ENCODE measurements at regions not wholly inside any gene's neighbourhood (a gene's known extent, or its start where the extent isn't known, plus 50 kb on each side); places are given as distances from the start of the nearest gene placed in this dataset.

DNA sequence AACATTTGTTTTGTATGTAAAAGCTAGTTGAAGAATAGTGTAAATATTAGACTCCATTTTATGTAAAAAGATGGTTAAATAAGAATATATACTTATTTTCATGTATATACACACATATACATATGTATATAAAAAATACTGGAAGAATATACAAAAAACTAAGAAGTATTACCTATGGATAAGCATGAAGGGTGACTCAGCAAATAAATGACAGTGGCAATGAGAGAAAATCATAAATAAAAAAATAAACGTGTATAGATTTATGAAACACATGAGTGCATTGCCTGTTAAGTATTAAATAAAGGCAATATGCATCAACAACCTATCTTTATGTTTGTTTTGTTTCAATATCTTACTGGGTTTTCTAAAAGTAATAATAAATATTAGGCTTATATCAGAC is 435.3 kb downstream of the CYLC2 start:
- FAIRE-seq: no peak

DNA sequence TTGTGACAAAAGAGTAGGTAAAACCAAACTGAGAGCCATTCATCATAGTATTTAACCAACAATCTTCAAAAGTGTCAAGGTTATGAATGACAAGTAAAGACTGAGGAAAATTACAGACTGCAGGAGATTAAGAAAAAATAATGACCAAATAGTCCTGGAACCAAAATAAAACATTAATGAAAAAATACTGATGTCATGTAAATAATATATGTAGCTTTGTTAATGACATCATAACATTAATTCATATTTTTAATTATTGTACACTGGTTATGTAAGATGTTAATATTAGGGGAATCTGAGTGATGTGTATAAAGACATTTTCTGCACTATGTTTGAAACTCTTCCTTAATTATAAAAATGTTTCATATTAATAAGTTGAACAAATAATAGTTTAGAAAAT is 436.7 kb downstream of the CYLC2 start:
- no peak for DNase-seq (ENCODE audit: insufficient read length)
- FAIRE-seq: no peak
- no peak for TF ChIP-seq POLR2A (IDR thresholded peaks at IDR 0.05; ENCODE audit: low read depth, low read length)
- no peak for TF ChIP-seq POLR2AphosphoS5 (IDR thresholded peaks at IDR 0.05; ENCODE audit: low read depth, low read length)
- TF ChIP-seq TAF1 (IDR thresholded peaks at IDR 0.05; ENCODE audit: borderline replicate concordance, low read depth, low read length): no peak

More for the DNA sequence above, 435.3 kb downstream of the CYLC2 start:
- TF ChIP-seq POLR2A (IDR thresholded peaks at IDR 0.05; ENCODE audit: low read depth, low read length): no peak
- no peak for TF ChIP-seq TAF1 (IDR thresholded peaks at IDR 0.05; ENCODE audit: borderline replicate concordance, low read depth, low read length)
- no peak for TF ChIP-seq POLR2AphosphoS5 (IDR thresholded peaks at IDR 0.05; ENCODE audit: low read depth, low read length)
- no peak for DNase-seq (ENCODE audit: insufficient read length)

DNA sequence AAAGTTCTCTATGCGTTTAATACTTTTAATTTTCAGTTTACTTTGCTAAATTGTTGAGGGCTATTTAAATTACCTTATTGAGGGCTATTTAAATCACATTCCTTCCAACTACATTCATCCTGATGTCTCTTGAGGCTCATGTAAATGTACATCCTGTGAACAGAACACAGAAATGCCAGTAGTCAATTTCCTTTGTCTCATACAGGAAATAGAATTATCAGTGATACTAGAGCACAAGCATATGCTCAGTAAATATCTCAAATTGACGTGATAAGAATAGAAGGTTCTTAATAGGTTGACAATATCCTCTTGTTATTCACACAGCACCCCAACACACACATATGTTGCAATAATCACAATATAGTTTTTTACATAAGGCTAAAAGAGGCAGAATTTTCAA is 449.0 kb downstream of the CYLC2 start:
- FAIRE-seq (no peak), DNase-seq (ENCODE audit: insufficient read length) (no peak)
- TF ChIP-seq TAF1 (IDR thresholded peaks at IDR 0.05; ENCODE audit: borderline replicate concordance, low read depth, low read length): no peak
- TF ChIP-seq POLR2AphosphoS5 (IDR thresholded peaks at IDR 0.05; ENCODE audit: low read depth, low read length): no peak
- TF ChIP-seq POLR2A (IDR thresholded peaks at IDR 0.05; ENCODE audit: low read depth, low read length): no peak

DNA sequence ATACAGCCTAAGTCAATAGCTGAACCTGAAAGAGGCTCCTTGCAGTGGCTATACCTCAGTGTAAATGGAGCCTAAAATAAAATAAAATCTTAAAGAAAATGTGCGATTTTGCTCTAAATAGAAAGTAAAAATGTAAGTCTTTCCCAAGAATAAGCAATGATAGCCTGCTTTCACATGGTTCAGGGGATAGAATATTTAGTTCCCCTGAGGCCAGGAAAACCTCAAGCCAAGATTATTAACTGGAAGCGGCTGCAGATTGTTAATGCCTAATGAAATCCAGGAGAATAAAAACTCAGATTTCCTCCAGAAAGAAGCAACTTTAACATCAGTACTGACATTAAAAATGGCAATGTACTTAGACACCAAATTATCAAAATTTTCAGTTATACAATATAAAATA is 463.7 kb downstream of the CYLC2 start:
- DNase-seq (ENCODE audit: insufficient read length) (no peak), FAIRE-seq (no peak)
- TF ChIP-seq TAF1 (IDR thresholded peaks at IDR 0.05; ENCODE audit: borderline replicate concordance, low read depth, low read length): no peak
- no peak for TF ChIP-seq POLR2AphosphoS5 (IDR thresholded peaks at IDR 0.05; ENCODE audit: low read depth, low read length)
- TF ChIP-seq POLR2A (IDR thresholded peaks at IDR 0.05; ENCODE audit: low read depth, low read length): no peak

DNA sequence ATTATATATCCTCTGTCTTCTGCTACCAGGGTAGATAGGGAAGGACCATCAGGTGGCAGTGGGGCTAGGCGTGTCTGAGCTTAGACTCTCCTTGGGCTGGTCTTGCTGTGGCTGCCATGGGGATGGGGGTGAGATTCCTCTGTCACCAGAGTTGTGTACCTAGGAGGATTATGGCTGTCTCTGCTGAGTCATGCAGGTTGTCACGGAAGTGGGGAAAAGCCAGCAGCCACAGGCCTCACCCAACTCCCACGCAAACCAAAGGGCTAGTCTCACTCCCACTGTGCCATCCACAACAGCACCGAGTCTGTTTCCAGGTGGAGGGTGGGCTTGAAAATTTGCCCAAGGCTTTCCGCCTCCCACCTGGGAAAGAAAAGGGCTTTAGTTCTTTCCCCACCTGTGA is 476.1 kb downstream of the CYLC2 start:
- DNase-seq (ENCODE audit: insufficient read length): no peak
- TF ChIP-seq TAF1 (IDR thresholded peaks at IDR 0.05; ENCODE audit: borderline replicate concordance, low read depth, low read length) (no peak), POLR2AphosphoS5 (IDR thresholded peaks at IDR 0.05; ENCODE audit: low read depth, low read length) (no peak), POLR2A (IDR thresholded peaks at IDR 0.05; ENCODE audit: low read depth, low read length) (no peak)
- no peak for FAIRE-seq

DNA sequence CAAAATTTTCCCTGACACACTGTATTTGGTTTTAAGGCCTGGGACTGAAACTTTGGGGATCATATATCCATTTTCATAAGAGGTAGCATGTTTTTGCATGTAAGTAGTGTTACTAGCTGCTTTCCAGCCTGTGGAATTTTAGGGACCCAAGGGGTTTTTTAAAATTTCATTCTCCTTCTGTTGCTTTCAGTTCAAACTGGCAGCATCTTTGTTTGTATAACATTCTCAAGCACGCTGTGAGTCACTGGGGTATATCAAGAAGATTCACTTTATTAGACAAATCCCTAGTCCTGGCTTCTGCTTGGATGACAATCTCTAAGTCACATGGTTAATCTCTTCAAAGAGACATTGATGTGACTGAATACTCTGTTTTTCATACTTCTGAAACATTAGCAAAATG is 479.0 kb downstream of the CYLC2 start:
- DNase-seq (ENCODE audit: insufficient read length) (no peak), FAIRE-seq (no peak)
- no peak for TF ChIP-seq POLR2AphosphoS5 (IDR thresholded peaks at IDR 0.05; ENCODE audit: low read depth, low read length)
- TF ChIP-seq TAF1 (IDR thresholded peaks at IDR 0.05; ENCODE audit: borderline replicate concordance, low read depth, low read length): no peak
- TF ChIP-seq POLR2A (IDR thresholded peaks at IDR 0.05; ENCODE audit: low read depth, low read length): no peak

DNA sequence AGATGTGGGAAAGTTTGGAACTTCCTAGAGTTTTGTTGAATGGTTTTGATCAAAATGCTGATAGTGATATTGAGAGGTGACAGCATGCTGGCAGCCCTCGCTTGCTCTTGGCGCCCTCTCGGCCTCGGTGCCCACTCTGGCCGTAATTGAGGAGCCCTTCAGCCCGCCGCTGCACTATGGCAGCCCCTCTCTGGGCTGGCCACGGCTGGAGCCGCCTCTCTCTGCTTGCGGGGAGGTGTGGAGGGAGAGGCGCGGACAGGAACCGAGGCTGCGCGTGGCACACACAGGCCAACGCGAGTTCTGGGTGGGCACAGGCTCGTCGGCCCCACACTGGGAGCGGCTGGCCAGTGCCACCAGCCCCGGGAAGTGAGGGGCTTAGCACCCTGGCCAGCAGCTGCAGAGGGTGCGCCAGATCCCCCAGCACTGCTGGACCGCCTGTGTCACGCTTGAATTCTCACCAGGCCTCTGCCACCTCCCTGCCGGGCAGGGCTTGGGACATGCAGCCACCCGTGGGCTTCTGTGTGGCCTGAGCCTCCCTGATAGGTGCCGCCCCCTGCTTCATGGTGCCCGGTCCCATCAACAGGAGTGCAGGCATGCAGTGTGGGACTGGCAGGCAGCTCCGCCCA is 488.5 kb downstream of the CYLC2 start:
- no peak for TF ChIP-seq POLR2AphosphoS5 (IDR thresholded peaks at IDR 0.05; ENCODE audit: low read depth, low read length)
- no peak for TF ChIP-seq TAF1 (IDR thresholded peaks at IDR 0.05; ENCODE audit: borderline replicate concordance, low read depth, low read length)
- no peak for TF ChIP-seq POLR2A (IDR thresholded peaks at IDR 0.05; ENCODE audit: low read depth, low read length)
- FAIRE-seq (no peak), DNase-seq (ENCODE audit: insufficient read length) (no peak)

DNA sequence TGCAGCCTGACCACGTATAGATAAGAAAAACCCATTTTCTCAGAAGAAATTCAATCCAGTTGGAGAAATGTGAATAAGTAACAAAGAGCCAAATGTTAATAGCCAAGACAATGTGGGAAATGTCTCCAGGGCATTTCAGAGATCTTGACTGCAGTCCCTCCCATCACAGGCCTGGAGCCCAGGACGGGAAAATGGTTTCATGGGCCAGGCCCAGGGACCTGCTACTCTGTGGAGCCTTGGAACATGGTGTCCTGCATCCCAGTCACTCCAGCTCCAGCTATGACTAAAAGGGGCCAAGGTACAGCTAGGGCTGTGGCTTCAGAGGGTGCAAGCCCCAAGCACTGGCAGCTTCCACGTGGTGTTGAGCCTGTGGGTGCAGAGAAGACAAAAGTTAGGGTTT is 490.0 kb downstream of the CYLC2 start:
- no peak for FAIRE-seq
- no peak for DNase-seq (ENCODE audit: insufficient read length)
- TF ChIP-seq POLR2AphosphoS5 (IDR thresholded peaks at IDR 0.05; ENCODE audit: low read depth, low read length) (no peak), TAF1 (IDR thresholded peaks at IDR 0.05; ENCODE audit: borderline replicate concordance, low read depth, low read length) (no peak), POLR2A (IDR thresholded peaks at IDR 0.05; ENCODE audit: low read depth, low read length) (no peak)

DNA sequence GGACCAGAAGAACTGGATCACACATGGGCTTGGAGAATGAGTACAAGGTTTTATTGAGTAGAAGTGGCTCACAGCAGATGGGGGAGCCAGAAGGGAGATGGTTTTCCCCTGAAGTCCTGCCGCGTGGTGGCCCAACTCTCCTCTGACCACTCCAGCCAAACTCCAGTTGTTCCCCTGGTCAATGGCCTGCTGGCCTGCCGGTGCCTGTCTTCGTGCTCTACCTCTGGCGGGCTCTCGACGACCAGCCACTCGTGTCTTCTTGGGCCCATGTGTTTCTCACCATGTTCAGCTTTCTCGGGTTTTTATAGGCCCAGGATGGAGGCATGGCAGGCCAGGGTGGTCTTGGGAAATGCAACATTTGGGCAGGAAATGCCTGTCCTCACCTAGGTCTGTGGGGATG is 519.6 kb downstream of the CYLC2 start:
- FAIRE-seq (no peak), DNase-seq (ENCODE audit: insufficient read length) (no peak)
- TF ChIP-seq TAF1 (IDR thresholded peaks at IDR 0.05; ENCODE audit: borderline replicate concordance, low read depth, low read length): no peak
- TF ChIP-seq POLR2AphosphoS5 (IDR thresholded peaks at IDR 0.05; ENCODE audit: low read depth, low read length): no peak
- TF ChIP-seq POLR2A (IDR thresholded peaks at IDR 0.05; ENCODE audit: low read depth, low read length): no peak

DNA sequence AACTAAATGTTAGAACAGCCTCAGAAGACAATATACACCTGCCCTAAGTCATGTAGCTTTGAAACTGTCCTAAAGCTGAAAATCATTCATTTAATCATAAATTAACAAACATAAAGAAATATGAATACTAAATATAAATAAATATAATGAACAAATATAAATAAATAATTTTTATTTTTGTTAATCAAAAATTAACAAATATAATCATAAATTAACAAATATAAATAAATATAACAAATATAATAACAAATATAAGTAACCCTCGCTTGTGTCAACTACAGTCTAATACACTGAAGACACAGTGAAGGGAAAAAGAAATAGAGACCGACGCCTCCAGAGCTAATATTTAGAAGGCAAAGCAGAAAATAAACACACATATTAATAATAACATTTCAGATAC is 527.3 kb downstream of the CYLC2 start:
- TF ChIP-seq TAF1 (IDR thresholded peaks at IDR 0.05; ENCODE audit: borderline replicate concordance, low read depth, low read length) (no peak), POLR2A (IDR thresholded peaks at IDR 0.05; ENCODE audit: low read depth, low read length) (no peak), POLR2AphosphoS5 (IDR thresholded peaks at IDR 0.05; ENCODE audit: low read depth, low read length) (no peak)
- FAIRE-seq (no peak), DNase-seq (ENCODE audit: insufficient read length) (no peak)

DNA sequence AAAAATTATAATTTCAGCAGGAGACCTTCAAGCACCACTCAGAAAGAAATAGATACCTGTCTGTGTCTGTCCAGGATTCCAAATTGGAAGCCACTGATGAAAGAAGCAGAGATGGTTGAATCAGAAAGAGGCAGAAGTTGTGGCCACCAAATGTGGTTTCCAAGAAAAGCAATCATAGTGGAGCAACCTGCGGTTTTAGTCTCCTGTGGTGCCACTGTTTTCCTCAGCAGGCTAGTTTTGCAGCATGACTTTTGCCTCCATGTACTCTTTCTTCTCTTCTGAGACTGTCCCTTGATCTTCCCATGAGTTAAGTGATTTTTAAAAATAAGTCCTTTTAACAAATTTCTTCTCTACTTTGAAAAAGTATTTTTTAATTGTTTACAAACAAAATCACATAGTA is 535.8 kb downstream of the CYLC2 start:
- no peak for DNase-seq (ENCODE audit: insufficient read length)
- no peak for TF ChIP-seq POLR2AphosphoS5 (IDR thresholded peaks at IDR 0.05; ENCODE audit: low read depth, low read length)
- no peak for TF ChIP-seq TAF1 (IDR thresholded peaks at IDR 0.05; ENCODE audit: borderline replicate concordance, low read depth, low read length)
- no peak for FAIRE-seq

DNA sequence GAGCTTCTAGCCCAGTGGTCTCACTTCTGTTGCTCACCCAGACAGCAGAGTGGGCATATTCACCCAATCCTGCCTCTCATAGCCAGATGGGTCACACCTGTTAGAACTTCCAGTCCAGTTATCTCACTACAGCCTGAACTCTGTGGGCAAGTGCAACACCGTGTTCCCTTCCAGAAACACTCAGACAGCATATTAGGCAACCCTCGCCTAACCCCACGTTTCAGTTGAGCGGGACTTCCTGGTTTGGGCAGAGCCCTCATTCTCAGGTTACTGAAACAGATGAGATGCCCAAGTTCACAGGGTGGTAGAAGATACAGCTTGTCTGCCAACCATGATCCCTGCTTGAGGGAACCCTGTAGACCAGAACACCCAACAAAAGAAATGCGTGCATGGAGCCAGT is 538.2 kb downstream of the CYLC2 start:
- TF ChIP-seq POLR2A (IDR thresholded peaks at IDR 0.05; ENCODE audit: low read depth, low read length) (no peak), POLR2AphosphoS5 (IDR thresholded peaks at IDR 0.05; ENCODE audit: low read depth, low read length) (no peak), TAF1 (IDR thresholded peaks at IDR 0.05; ENCODE audit: borderline replicate concordance, low read depth, low read length) (no peak)
- DNase-seq (ENCODE audit: insufficient read length) (no peak), FAIRE-seq (no peak)

DNA sequence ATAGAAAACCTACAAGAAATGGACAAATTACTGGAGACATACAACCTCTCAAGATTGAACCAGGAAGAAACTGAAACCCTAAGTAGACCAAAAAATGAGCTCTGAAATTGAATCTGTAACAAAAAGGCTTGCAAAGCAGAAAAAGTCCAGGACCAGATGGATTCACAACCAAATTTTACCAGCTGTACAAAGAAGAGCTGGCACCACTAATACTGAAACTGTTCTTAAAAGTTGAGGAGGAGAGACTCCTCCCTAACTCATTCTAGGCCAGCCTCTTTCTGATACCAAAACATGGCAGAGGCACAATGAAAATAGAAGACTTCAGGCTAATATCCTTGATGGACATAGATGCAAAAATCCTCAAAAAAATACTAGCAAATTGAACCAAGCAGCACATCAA is 542.3 kb downstream of the CYLC2 start:
- DNase-seq (ENCODE audit: insufficient read length) (no peak), FAIRE-seq (no peak)
- no peak for TF ChIP-seq POLR2AphosphoS5 (IDR thresholded peaks at IDR 0.05; ENCODE audit: low read depth, low read length)
- TF ChIP-seq POLR2A (IDR thresholded peaks at IDR 0.05; ENCODE audit: low read depth, low read length): no peak
- no peak for TF ChIP-seq TAF1 (IDR thresholded peaks at IDR 0.05; ENCODE audit: borderline replicate concordance, low read depth, low read length)
